CD4-positive, alpha-beta T cell treated with Interferon alpha-2 for 1 hour (primary cell): ENCODE measurements at regions not wholly inside any gene's neighbourhood (a gene's known extent, or its start where the extent isn't known, plus 50 kb on each side); places are given as distances from the start of the nearest gene placed in this dataset.
"Not testable (repeated sequence)": the region's sequence is repeated elsewhere in the genome, so short reads cannot be mapped to it uniquely, and the experiment has no call there.

Experiments used
- DNase-seq, 2 donors: peaks; one replicate each; pipeline ENCODE4 v3.0.0-alpha.2; 2020 to 2022

DNA sequence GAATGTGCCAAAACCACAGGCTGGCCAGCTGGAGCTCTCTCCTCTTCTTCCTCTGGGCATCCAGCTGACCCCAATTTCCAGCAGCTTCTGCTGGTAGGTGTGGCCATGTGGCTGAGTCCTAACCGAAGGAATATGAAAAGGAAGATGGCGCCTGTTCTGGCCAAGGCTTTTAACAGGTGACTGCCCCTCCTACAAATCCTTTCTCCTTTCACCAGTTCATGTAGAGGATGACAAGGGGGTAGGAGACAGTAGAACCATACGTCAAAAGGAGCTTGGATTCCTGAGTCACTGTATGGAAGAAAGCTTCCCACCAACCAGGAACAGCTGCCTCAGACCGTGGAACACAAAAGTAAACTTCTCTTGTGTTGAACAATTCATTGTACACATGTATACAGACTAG is 316.7 kb upstream of the IGF1R start:
- DNase-seq: no peak

GRCh38 chr15:98333251-98333650 is 315.1 kb upstream of the IGF1R start:
- DNase-seq: no peak

DNA sequence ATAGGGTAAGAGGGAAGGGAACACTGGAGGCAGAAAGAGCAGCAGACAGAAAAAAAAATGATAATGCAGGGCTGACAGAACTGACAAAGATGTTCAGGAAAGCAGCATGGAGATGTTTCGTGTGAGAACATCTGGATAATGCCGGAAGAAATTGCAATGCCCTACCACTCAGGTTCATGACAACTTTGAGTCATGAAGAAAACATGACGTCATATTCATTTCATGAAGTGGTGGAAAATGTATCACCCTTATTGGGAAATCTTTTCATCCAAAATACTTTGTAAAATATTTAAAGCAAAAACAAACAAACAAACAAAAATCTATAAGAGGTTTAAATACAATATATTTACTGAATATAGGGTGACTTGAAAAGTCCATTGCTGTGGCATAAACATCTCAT is 305.4 kb upstream of the IGF1R start:
- no peak for DNase-seq

DNA sequence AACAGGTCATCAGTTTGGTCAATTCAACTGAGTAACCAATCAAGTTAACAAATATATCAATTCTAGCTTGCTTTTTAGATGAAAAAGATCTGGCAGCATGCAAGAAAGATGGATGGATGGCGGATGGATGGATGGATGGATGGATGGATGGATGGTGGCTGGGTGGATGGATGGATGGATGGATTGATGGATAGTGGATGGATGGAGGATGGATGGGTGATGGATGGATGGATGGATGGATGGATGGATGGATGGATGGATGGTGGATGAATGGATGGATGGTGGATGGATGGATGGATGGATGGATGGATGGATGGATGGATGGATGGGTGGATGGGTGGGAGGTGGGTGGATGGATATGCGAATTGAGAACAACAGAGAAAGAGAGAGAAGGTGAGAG is 303.7 kb upstream of the IGF1R start:
- DNase-seq: no peak

DNA sequence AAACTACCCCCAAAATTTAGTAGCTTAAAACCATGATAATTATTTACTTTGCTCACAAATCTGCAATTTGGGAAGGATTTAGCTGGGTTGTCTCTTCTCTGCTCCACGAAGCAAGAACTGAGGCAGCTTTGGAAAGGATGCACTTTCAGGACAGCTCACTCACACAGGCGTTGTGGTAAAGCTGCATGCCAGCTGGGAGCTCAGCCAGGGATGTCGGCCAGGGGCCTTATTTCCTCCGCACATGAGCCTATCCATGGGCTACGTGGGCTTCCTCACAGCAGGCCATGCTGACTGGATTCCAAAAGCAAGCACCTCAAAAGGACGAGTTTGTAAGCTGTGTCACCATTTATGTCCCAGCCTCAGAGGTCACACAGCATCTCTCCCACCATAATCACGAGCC is 301.3 kb upstream of the IGF1R start:
- no peak for DNase-seq

- DNase-seq: no peak
Observed at GRCh38 chr15:98347866-98348265, 300.5 kb upstream of the IGF1R start.

- no peak for DNase-seq
Observed at GRCh38 chr15:98350276-98350675, 298.1 kb upstream of the IGF1R start.

- not testable (repeated sequence) for DNase-seq
Observed at GRCh38 chr15:98358274-98358673, 290.1 kb upstream of the IGF1R start.

- DNase-seq: no peak
Observed at GRCh38 chr15:98358971-98359370, 289.4 kb upstream of the IGF1R start.

GRCh38 chr15:98363416-98363815 is 284.9 kb upstream of the IGF1R start:
- DNase-seq: no peak

DNA sequence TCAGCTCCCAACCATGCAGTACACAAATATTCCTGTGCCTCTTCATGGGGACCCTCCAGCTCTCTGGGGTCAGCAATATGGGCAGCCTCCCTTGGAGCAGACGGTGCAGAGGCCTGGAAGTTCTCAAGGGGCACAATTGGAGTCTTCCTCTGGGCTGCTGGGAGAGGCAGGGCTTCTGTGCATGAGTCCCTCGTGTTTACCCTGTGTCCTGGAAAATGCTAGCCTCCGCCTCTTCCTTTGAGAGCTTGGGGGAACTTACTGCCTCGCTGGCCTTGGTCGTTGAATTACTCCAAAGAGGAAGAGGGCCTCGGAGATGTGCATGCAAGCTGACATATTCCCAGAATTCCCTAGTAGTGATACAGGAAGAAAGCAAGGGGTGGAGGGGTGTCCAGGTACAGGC is 284.4 kb upstream of the IGF1R start:
- no peak for DNase-seq

DNA sequence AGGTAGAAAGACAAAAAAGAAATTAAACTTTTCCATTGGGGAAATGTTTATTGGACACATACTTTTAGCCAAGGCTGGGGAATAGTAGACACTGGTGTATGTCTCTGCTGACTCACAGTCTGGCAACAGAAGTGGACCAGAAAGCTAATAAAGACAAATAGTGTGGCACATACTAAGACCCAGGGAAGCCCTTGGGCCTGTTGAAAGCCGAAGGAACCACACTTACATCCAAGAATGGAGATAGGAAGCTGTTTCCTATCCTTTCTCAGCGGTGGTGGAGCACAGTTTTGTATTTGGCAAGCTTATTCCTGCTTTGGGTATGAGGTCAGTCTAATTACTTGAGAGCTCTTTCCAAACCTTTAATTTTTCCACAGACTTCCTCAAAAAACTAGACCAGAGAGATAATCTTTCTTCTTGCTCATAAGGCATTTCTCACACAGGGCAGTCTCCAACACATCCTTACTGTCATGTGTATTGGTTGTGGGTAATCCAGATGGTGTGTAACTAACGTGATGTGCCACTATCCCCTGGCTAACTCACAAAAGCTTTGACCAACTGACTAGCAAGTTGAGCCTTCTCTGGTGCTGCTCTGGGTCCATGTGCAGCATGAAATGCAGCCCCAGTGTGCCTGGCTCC is 279.1 kb upstream of the IGF1R start:
- no peak for DNase-seq

GRCh38 chr15:98375513-98376340 is 272.6 kb upstream of the IGF1R start:
- no peak for DNase-seq

DNA sequence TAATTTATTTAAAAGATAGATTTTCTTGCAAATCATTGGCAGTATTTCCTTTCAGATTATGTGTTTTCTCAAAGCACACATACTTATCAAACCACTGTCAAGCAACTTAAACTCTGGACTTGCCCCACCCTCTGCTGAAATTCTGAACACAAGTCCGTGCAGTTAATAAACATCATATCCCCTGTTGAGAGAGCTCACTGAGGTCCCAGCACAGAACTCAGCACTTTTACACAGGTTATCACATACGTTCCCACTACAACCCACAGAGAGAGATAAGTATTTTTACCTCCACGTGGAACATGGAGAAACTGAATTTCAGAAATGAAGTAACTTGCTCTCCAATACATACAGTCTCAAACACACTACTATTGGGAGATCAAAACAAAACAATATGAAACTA is 267.6 kb upstream of the IGF1R start:
- DNase-seq: no peak

GRCh38 chr15:98381446-98381845 is 266.9 kb upstream of the IGF1R start:
- DNase-seq: no peak

DNA sequence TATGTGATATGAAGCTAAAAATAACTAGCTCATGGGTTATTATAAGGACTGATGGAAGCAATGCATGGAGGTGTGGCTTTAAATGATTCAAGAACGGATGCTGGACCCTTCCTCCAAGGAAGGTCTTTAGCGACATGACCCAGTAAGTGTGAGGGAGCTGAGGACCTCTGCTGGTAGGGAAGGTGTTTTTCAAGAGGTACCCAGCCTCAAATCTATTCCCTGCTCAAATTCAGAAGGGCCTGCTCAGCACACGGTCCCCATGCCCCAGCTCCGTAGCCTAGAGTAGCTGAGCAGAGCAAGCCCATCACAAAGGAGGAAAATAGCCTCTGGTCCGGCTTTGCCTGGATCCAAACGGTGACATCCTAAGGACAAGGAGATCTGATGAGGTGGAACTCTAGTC is 266.2 kb upstream of the IGF1R start:
- DNase-seq: no peak

DNA sequence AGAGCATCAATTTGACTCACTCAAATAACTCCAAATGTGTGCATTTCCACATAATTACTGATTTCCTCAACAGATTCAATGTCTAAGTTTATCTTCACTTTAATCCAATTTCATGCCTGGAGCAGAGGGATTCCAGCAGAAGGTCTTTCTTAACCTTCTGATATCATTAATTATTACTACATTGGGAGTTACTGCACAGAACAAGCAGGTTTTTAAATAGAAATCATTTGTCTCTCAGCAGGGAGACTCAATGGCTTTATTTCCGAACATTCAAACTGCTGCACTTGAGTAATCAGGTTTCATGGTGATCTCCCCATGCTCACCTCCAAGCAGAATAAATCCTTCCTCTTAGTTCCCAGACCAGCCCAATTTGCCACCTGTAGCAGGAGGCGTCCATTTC is 264.8 kb upstream of the IGF1R start:
- no peak for DNase-seq

GRCh38 chr15:98384328-98385029 is 263.9 kb upstream of the IGF1R start:
- DNase-seq: no peak

GRCh38 chr15:98385752-98386381 is 262.5 kb upstream of the IGF1R start:
- DNase-seq: no peak

- no peak for DNase-seq
Observed at GRCh38 chr15:98386561-98386960, 261.8 kb upstream of the IGF1R start.

DNA sequence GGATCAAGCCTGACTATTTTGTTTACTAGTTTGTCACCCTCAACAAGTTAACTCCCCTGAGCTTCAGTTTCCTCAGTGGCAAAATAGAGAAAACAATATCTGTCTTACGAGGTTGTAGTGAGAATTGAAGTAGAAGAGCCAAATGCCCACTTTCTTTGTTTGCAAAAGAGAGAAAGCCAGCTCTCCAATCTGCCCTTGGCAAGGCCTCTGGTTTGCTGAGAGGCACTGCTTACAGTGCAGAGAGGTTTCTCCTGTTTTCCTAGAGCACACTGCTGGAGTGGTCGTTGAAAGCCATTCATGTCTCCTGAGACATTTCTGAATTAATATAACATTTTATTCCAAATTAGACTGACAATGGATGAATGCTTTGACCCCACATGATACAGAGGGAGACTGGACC is 260.5 kb upstream of the IGF1R start:
- no peak for DNase-seq

GRCh38 chr15:98390946-98391530 is 257.3 kb upstream of the IGF1R start:
- DNase-seq: no peak

- DNase-seq: no peak
Observed at GRCh38 chr15:98391568-98391967, 256.8 kb upstream of the IGF1R start.
